HG02623 (cell line): ENCODE measurements at regions not wholly inside any gene's neighbourhood (a gene's known extent, or its start where the extent isn't known, plus 50 kb on each side); places are given as distances from the start of the nearest gene placed in this dataset.
"Not testable (repeated sequence)": the region's sequence is repeated elsewhere in the genome, so short reads cannot be mapped to it uniquely, and the experiment has no call there.

Source experiments
- ATAC-seq: cut with Tn5 transposase; IDR thresholded peaks from one replicate; pipeline ENCODE4 v1.9.1; 2021; ENCODE audit warnings: moderate library complexity; ENCODE audit not compliant: unreplicated experiment

GRCh38 chr5:111836426-111836825 is 79.4 kb upstream of the NREP start:
- no peak for ATAC-seq

GRCh38 chr5:111834926-111835599 is 78.1 kb upstream of the NREP start:
- ATAC-seq: no peak

GRCh38 chr5:111830333-111830732 is 73.3 kb upstream of the NREP start:
- ATAC-seq: no peak

- ATAC-seq: no peak
Measured at GRCh38 chr5:111829701-111830100, 72.7 kb upstream of the NREP start.

GRCh38 chr5:111826064-111826463 is 69.1 kb upstream of the NREP start:
- ATAC-seq: no peak

- no peak for ATAC-seq
Measured at GRCh38 chr5:111820072-111820471, 63.1 kb upstream of the NREP start.

GRCh38 chr5:111819028-111819427 is 62.0 kb upstream of the NREP start:
- ATAC-seq: not testable (repeated sequence)

GRCh38 chr5:111813537-111813936 is 56.5 kb upstream of the NREP start:
- ATAC-seq: no peak

GRCh38 chr5:111810112-111810511 is 53.1 kb upstream of the NREP start:
- no peak for ATAC-seq
